NT2/D1 (cell line): ENCODE measurements at regions not wholly inside any gene's neighbourhood (a gene's known extent, or its start where the extent isn't known, plus 50 kb on each side); places are given as distances from the start of the nearest gene placed in this dataset.

Experiments used
- DNase-seq: peaks from one replicate; pipeline ENCODE4 v3.0.0-alpha.2; 2011; ENCODE audit warnings: low read depth, low spot score
- H3K27me3 ChIP-seq: 2 replicates; pipeline ENCODE4 v1.6.0; 2011; ENCODE audit warnings: mild to moderate bottlenecking; ENCODE audit not compliant: insufficient read length, insufficient read depth
- H3K36me3 ChIP-seq: 2 replicates; pipeline ENCODE4 v1.6.1; 2011; ENCODE audit warnings: mild to moderate bottlenecking, low read length, mixed read lengths; ENCODE audit not compliant: insufficient read depth, insufficient read length
- H3K4me1 ChIP-seq: 2 replicates; pipeline ENCODE4 v1.5.1; 2011; ENCODE audit not compliant: insufficient read depth, insufficient read length
- H3K4me3 ChIP-seq: 2 replicates; pipeline ENCODE4 v1.5.1; 2011; ENCODE audit warnings: low read depth; ENCODE audit not compliant: insufficient read length
- H3K9ac ChIP-seq: 2 replicates; pipeline ENCODE4 v1.6.0; 2011; ENCODE audit warnings: low read depth; ENCODE audit not compliant: insufficient read length
- H3K9me3 ChIP-seq: 2 replicates; pipeline ENCODE4 v1.5.1; 2011; ENCODE audit warnings: mild to moderate bottlenecking, low read length; ENCODE audit not compliant: insufficient read depth
- SUZ12 ChIP-seq: IDR thresholded peaks from 2 replicates; pipeline ENCODE4 v1.6.1; 2011; ENCODE audit not compliant: insufficient read length, insufficient read depth; ENCODE audit errors: extremely low read depth
- YY1 ChIP-seq: IDR thresholded peaks from 2 replicates; pipeline ENCODE4 v1.6.1; 2011; ENCODE audit not compliant: insufficient read length, insufficient read depth
- ZNF274 ChIP-seq: IDR thresholded peaks from 2 replicates; pipeline ENCODE4 v1.6.1; 2011; ENCODE audit warnings: mild to moderate bottlenecking, low read depth, low read length

DNA sequence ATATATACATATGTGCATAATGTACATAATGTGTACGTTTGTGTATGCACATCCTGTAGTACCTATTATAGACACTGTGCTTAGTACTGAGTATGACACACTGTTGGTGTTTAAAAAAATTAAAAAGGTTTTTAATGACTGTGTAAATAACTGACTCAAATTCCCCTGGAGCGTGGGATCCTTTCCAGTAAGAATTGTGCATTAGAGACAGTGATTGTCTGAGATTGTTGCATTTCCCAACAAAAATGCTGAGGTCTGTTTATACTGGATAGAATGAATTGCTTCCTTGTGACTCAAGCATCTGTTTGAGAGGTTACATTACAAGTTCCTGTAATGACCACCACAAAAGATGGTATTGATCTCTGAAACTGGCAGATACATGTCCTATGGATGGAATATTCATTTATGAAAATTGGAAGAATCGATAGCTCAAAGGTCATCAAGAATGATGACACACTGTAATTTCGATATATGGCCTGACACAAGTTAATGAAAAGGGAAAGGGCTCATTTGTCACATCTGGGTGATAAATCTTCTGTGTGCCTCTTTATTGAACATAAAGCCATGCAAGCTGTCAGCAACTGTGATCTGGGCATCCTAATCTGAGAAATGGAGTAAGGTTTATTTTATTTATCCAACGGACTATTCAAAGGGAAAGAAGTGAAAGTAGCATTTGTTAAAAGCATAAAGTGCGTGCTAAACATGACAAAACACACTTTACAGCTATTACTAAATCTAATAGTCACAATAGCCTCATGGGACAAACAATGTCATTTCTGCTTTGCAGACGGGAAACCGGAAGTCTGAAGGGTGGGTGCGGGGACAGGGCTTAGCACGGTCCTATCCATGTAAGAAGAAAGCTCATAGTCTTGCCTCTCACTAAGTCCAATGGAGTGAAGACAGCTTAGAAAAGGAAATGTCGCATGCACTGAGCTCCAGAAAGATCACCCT, 228.8 kb downstream of the CDH11 start:
- no peak for DNase-seq
- no peaks in the 10 kb centered on the region for H3K9me3 ChIP-seq
- no peak for TF ChIP-seq ZNF274
- no peak overlapping the region for H3K4me3 ChIP-seq
- no peaks in the 10 kb centered on the region for H3K27me3 ChIP-seq
- H3K9ac ChIP-seq = no peak overlapping the region
- no peaks in the 10 kb centered on the region for H3K36me3 ChIP-seq
- no peaks in the 10 kb centered on the region for H3K4me1 ChIP-seq

DNA sequence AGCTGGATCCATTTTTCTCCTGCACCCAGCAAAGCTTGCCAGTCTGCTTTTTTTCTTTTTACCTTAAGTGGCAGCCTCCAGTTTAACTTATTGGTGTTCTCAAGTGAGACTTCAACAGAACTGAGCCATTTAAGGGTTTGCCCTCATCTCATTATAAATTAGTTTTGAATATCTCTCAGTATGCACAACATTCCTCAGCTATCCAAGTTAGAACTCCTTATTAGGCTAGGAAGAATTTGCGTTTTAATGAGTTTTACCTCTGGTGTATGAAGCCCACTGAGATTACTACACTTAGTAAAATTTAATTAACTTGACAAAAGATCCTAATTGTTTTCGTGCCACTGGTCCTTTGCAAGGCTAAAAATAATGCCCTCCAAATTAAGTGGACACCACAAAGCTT, 232.4 kb downstream of the CDH11 start:
- DNase-seq = no peak

DNA sequence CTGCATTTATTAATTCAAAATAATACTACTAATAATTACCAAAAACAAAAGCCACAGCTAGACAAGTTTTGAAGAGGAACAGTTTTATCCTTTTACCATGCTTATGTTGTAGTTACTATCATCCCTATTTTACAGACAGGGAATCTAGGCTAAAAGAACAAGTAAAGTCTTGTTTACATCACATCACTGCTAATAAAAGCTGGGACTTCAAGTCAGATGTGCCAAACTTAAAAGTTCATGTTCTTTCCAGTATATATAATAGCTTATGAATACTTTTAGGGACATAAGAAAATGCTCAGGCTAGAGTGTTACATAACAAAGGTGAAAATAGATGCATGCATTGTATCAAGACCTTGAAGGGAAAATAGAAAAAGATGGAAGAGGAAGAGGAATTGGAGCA, 234.2 kb downstream of the CDH11 start:
- no peak for DNase-seq
- Histone ChIP-seq H3K4me3 (no peak overlapping the region), H3K4me1 (no peaks in the 10 kb centered on the region), H3K9me3 (no peaks in the 10 kb centered on the region), H3K36me3 (no peaks in the 10 kb centered on the region), H3K9ac (no peak overlapping the region), H3K27me3 (no peaks in the 10 kb centered on the region)
- TF ChIP-seq SUZ12 = no peak
- TF ChIP-seq YY1 = no peak
- no peak for TF ChIP-seq ZNF274

More for the DNA sequence above, 232.4 kb downstream of the CDH11 start:
- no peaks in the 10 kb centered on the region for H3K36me3 ChIP-seq
- H3K4me3 ChIP-seq = no peak overlapping the region
- no peak overlapping the region for H3K9ac ChIP-seq
- no peaks in the 10 kb centered on the region for H3K9me3 ChIP-seq
- TF ChIP-seq ZNF274 = no peak
- TF ChIP-seq YY1 = no peak
- H3K27me3 ChIP-seq = no peaks in the 10 kb centered on the region
- no peaks in the 10 kb centered on the region for H3K4me1 ChIP-seq

DNA sequence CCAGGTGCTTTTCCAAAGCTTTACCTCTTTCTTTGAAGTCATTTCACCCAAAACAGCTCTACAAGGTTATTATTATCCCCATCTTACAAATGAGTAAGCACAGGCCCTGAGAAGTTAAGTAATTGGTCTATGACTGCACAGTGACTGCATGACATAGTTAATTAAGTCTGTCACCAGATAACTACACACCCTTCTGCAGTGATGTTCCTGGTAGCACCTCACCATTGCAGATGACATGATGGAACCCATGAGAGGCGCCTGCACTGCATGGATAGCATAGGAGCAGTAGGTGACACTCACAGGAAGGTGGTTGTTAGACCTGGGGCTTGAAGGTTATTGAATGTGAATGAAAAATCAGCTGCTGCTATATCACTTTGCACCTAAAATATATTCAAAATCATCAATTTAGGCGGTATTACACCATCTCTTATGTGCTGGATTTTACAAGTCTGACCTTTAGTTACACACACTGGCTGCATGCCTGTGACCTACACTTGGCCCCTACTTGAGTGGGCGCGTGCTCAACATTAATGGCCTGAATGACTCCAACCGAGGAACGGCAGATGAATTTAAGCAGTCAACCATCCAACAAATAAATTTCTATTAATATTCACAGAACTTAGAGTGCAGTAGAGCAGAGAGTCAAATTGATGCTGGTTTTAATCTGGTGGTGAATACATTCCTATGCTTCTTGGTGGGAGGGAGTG, 239.6 kb downstream of the CDH11 start:
- Histone ChIP-seq H3K36me3 (no peaks in the 10 kb centered on the region), H3K9me3 (no peaks in the 10 kb centered on the region), H3K9ac (no peak overlapping the region), H3K27me3 (no peaks in the 10 kb centered on the region), H3K4me1 (no peaks in the 10 kb centered on the region), H3K4me3 (no peak overlapping the region)
- TF ChIP-seq ZNF274 = no peak
- TF ChIP-seq YY1 = no peak
- no peak for TF ChIP-seq SUZ12
- DNase-seq = no peak

DNA sequence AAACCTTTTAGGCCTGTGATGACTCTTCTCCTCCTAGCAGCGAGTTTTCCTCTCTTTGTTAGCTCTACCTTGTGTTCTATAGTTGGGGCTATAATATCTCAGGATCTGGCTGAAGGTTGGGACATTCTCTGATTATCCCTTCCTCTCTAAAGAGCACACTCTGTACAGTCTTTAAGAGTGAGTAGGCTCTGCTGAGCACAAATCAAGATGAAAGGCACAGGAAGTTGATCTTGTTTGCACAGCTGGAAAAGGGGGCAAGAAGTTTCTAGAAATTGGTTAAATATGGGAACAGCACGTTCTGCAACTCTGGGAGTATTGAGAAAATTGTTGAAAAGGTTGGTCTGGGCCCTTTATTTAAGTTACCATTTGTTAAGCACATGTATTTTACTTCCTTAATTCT, 240.9 kb downstream of the CDH11 start:
- Histone ChIP-seq H3K4me1 (no peaks in the 10 kb centered on the region), H3K27me3 (no peaks in the 10 kb centered on the region), H3K9ac (no peak overlapping the region), H3K9me3 (no peaks in the 10 kb centered on the region), H3K4me3 (no peak overlapping the region), H3K36me3 (no peaks in the 10 kb centered on the region)
- no peak for DNase-seq
- TF ChIP-seq SUZ12 (no peak), YY1 (no peak), ZNF274 (no peak)

DNA sequence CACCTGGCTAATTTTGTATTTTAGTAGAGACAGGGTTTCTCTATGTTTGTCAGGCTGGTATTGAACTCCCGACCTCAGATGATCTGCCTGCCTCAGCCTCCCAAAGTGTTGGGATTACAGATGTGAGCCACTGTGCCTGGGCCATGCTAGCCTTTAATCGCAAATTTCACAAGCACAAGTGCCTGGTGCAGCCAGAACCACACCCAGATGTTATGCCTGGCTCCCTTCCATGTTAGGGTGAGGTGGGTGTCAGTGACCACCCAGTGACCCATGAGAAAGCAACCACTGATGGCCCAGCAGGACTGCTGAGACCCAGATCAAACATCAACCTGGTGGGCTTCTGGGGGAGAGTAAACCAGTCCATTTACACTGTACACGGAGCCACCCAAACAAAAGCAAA, 241.9 kb downstream of the CDH11 start:
- DNase-seq = no peak
- H3K4me3 ChIP-seq = no peak overlapping the region
- H3K9me3 ChIP-seq = no peaks in the 10 kb centered on the region
- no peaks in the 10 kb centered on the region for H3K4me1 ChIP-seq
- H3K36me3 ChIP-seq = no peaks in the 10 kb centered on the region
- H3K27me3 ChIP-seq = no peaks in the 10 kb centered on the region
- H3K9ac ChIP-seq = no peak overlapping the region
- TF ChIP-seq YY1 = no peak
- no peak for TF ChIP-seq ZNF274
- no peak for TF ChIP-seq SUZ12

DNA sequence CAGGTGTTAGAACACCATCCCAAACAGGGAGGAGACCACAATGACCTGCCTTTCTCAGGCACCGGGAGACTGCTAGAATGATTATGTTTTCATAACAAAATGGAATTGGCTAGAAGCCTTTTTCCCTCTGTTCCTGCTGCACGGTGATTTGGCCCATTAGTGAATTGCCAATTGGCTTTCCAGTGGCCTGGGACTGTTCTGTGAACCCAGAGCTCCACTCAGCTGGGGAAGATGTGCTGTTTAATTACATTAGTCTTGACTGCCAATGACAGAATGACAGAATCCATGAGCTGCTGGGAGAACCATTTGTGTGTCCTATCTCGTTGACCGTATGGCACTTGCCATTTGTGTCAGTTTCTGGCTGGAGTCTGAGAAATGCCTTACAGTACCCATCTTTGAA, 242.9 kb downstream of the CDH11 start:
- H3K9me3 ChIP-seq = no peaks in the 10 kb centered on the region
- TF ChIP-seq SUZ12 (no peak), YY1 (no peak), ZNF274 (no peak)
- no peaks in the 10 kb centered on the region for H3K36me3 ChIP-seq
- H3K27me3 ChIP-seq = no peaks in the 10 kb centered on the region
- DNase-seq = no peak
- no peak overlapping the region for H3K9ac ChIP-seq
- H3K4me3 ChIP-seq = no peak overlapping the region
- no peaks in the 10 kb centered on the region for H3K4me1 ChIP-seq
